Astrocyte (in vitro differentiated cells and primary cell): ENCODE measurements at regions not wholly inside any gene's neighbourhood (a gene's known extent, or its start where the extent isn't known, plus 50 kb on each side); places are given as distances from the start of the nearest gene placed in this dataset.

ENCODE experiments used
- DNase-seq: peaks from one replicate; pipeline ENCODE4 v3.0.0-alpha.2; 2010; ENCODE audit warnings: low read depth
- FAIRE-seq: peaks from 2 replicates; lab custom pipeline; 2011; peaks lifted over from hg19 to GRCh38; lab: Jason Lieb, UNC
- H2AFZ ChIP-seq: 2 replicates; pipeline ENCODE4 v1.6.0; 2012; ENCODE audit warnings: low read depth, low read length, inconsistent platforms
- H3K27ac ChIP-seq: 2 replicates; pipeline ENCODE4 v1.5.1; 2011; ENCODE audit warnings: low read depth, low read length, inconsistent platforms
- H3K27me3 ChIP-seq: 2 replicates; pipeline ENCODE4 v1.6.0; 2011; ENCODE audit warnings: low read length, inconsistent platforms; ENCODE audit not compliant: insufficient read depth
- H3K36me3 ChIP-seq: 2 replicates; pipeline ENCODE4 v1.5.1; 2011; ENCODE audit warnings: low read length, inconsistent platforms; ENCODE audit not compliant: insufficient read depth
- H3K4me1 ChIP-seq: 2 replicates; pipeline ENCODE4 v1.5.1; 2011; ENCODE audit warnings: low read length, inconsistent platforms; ENCODE audit not compliant: insufficient read depth
- H3K4me2 ChIP-seq: 2 replicates; pipeline ENCODE4 v1.6.0; 2012; ENCODE audit warnings: low read length, inconsistent platforms
- H3K4me3 ChIP-seq: 2 replicates; pipeline ENCODE4 v1.5.1; 2011; ENCODE audit warnings: low read depth, mild to moderate bottlenecking, low read length, inconsistent platforms; ENCODE audit not compliant: insufficient read depth
- H3K79me2 ChIP-seq: 2 replicates; pipeline ENCODE4 v1.6.0; 2012; ENCODE audit warnings: mild to moderate bottlenecking, low read length, inconsistent platforms; ENCODE audit not compliant: insufficient read depth
- H3K9ac ChIP-seq: 2 replicates; pipeline ENCODE4 v1.6.0; 2012; ENCODE audit warnings: mild to moderate bottlenecking, low read length, inconsistent platforms
- H3K9me3 ChIP-seq: 2 replicates; pipeline ENCODE4 v1.5.1; 2012; ENCODE audit warnings: low read depth, mild to moderate bottlenecking, low read length, inconsistent platforms; ENCODE audit not compliant: insufficient read depth
- H4K20me1 ChIP-seq: 2 replicates; pipeline ENCODE4 v1.6.0; 2012; ENCODE audit warnings: low read length, inconsistent platforms; ENCODE audit not compliant: insufficient read depth
- H3K27ac Mint-ChIP-seq: one replicate; pipeline ENCODE4 v1.8.0; 2021; ENCODE audit warnings: mild to moderate bottlenecking, mixed read lengths; ENCODE audit not compliant: unreplicated experiment
- H3K27me3 Mint-ChIP-seq: one replicate; pipeline ENCODE4 v1.8.0; 2021; ENCODE audit warnings: low read depth, mixed read lengths; ENCODE audit not compliant: unreplicated experiment
- H3K36me3 Mint-ChIP-seq: one replicate; pipeline ENCODE4 v1.8.0; 2021; ENCODE audit warnings: low read depth, mixed read lengths; ENCODE audit not compliant: unreplicated experiment
- H3K4me1 Mint-ChIP-seq: one replicate; pipeline ENCODE4 v1.8.0; 2021; ENCODE audit warnings: low read depth, mixed read lengths; ENCODE audit not compliant: unreplicated experiment
- H3K4me3 Mint-ChIP-seq: one replicate; pipeline ENCODE4 v1.8.0; 2021; ENCODE audit warnings: mild to moderate bottlenecking, moderate library complexity, mixed read lengths; ENCODE audit not compliant: unreplicated experiment
- H3K9me3 Mint-ChIP-seq: one replicate; pipeline ENCODE4 v1.8.0; 2021; ENCODE audit warnings: mild to moderate bottlenecking, mixed read lengths; ENCODE audit not compliant: unreplicated experiment
- EZH2 ChIP-seq: IDR thresholded peaks from 2 replicates; pipeline ENCODE4 v1.6.1; 2012; ENCODE audit warnings: mild to moderate bottlenecking, low read length, inconsistent platforms; ENCODE audit not compliant: insufficient read depth
- TF ChIP-seq, protein P1 (sequence below): IDR thresholded peaks from 2 replicates; pipeline ENCODE4 v1.5.1; 2011; ENCODE audit warnings: low read depth, mild to moderate bottlenecking, inconsistent platforms, low read length, moderate library complexity; ENCODE audit not compliant: insufficient read depth

DNA sequence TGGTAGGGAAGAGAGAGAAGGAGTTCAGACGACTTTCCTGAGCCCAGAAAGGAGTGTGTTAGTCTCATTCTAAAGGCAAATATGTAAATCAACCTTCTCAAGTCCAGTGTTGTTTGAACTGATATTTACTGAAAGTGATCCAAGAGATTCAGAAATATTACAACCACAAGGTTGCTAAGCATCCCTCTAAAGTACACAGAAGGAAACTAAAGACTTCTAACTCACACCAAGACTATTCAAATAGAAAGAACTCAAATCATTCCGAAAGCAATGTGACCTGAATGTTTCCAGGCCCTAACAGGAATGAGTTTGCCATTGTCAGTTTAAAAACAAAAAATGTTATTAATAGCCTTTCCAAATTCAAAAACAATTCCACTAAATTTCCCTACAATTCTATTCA is 56.9 kb upstream of the VGLL3 start:
- H2AFZ ChIP-seq: no peak overlapping the region
- no peaks in the 10 kb centered on the region for H3K9me3 ChIP-seq
- TF ChIP-seq, protein P1, sequence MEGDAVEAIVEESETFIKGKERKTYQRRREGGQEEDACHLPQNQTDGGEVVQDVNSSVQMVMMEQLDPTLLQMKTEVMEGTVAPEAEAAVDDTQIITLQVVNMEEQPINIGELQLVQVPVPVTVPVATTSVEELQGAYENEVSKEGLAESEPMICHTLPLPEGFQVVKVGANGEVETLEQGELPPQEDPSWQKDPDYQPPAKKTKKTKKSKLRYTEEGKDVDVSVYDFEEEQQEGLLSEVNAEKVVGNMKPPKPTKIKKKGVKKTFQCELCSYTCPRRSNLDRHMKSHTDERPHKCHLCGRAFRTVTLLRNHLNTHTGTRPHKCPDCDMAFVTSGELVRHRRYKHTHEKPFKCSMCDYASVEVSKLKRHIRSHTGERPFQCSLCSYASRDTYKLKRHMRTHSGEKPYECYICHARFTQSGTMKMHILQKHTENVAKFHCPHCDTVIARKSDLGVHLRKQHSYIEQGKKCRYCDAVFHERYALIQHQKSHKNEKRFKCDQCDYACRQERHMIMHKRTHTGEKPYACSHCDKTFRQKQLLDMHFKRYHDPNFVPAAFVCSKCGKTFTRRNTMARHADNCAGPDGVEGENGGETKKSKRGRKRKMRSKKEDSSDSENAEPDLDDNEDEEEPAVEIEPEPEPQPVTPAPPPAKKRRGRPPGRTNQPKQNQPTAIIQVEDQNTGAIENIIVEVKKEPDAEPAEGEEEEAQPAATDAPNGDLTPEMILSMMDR: no peak
- no peak for TF ChIP-seq EZH2
- no peaks in the 10 kb centered on the region for H3K36me3 ChIP-seq
- H3K4me3 ChIP-seq: no peak overlapping the region
- H3K4me2 ChIP-seq: no peak overlapping the region
- no peak overlapping the region for H3K27ac ChIP-seq
- Mint-ChIP-seq H3K36me3 (no peaks in the 10 kb centered on the region), H3K4me1 (no peaks in the 10 kb centered on the region), H3K27me3 (no peaks in the 10 kb centered on the region), H3K4me3 (no peak overlapping the region), H3K27ac (no peak overlapping the region), H3K9me3 (peaks cover 4% of the 10 kb centered on the region)
- H3K9ac ChIP-seq: no peak overlapping the region
- DNase-seq (no peak), FAIRE-seq (no peak)
- no peaks in the 10 kb centered on the region for H4K20me1 ChIP-seq
- no peaks in the 10 kb centered on the region for H3K27me3 ChIP-seq
- H3K79me2 ChIP-seq: no peaks in the 10 kb centered on the region
- H3K4me1 ChIP-seq: no peaks in the 10 kb centered on the region

DNA sequence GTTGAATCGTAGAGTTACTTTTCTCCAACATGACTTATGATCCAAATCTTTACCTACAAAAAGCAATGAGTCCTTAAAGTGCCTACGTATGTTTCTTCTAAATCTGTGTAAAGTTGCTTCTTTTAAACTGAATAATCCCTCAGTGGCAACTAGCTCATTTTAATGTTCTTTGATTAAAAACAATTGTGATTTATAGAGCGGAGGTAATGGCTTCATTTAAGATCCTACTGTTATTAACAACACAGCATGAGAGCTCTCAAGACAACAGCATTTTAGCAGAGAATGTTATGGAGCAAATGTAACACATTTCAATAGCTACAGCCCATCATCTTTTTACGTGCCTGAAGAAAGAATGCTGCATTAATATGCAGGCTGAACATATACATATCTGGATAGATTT is 55.3 kb upstream of the VGLL3 start:
- H3K4me3 Mint-ChIP-seq: no peak overlapping the region
- Histone ChIP-seq H3K27ac (no peak overlapping the region), H3K79me2 (no peaks in the 10 kb centered on the region), H2AFZ (no peak overlapping the region), H3K9ac (no peak overlapping the region), H3K4me1 (no peaks in the 10 kb centered on the region), H3K4me2 (no peak overlapping the region), H3K4me3 (no peak overlapping the region), H4K20me1 (no peaks in the 10 kb centered on the region), H3K9me3 (no peaks in the 10 kb centered on the region), H3K36me3 (no peaks in the 10 kb centered on the region), H3K27me3 (no peaks in the 10 kb centered on the region)
- no peaks in the 10 kb centered on the region for H3K27me3 Mint-ChIP-seq
- TF ChIP-seq, protein P1: no peak
- TF ChIP-seq EZH2: no peak
- H3K27ac Mint-ChIP-seq: no peak overlapping the region
- DNase-seq (no peak), FAIRE-seq (no peak)
- no peaks in the 10 kb centered on the region for H3K36me3 Mint-ChIP-seq
- H3K4me1 Mint-ChIP-seq: no peaks in the 10 kb centered on the region
- H3K9me3 Mint-ChIP-seq: no peaks in the 10 kb centered on the region

- H4K20me1 ChIP-seq: no peaks in the 10 kb centered on the region
- no peak overlapping the region for H3K4me3 ChIP-seq
- TF ChIP-seq, protein P1: no peak
- TF ChIP-seq EZH2: no peak
- no peak for FAIRE-seq
- Mint-ChIP-seq H3K4me1 (no peaks in the 10 kb centered on the region), H3K9me3 (no peaks in the 10 kb centered on the region), H3K27me3 (no peaks in the 10 kb centered on the region), H3K36me3 (no peaks in the 10 kb centered on the region), H3K27ac (no peak overlapping the region), H3K4me3 (no peak overlapping the region)
- no peaks in the 10 kb centered on the region for H3K27me3 ChIP-seq
- no peaks in the 10 kb centered on the region for H3K36me3 ChIP-seq
- no peak overlapping the region for H3K27ac ChIP-seq
- H3K9me3 ChIP-seq: no peaks in the 10 kb centered on the region
- no peak overlapping the region for H3K4me2 ChIP-seq
- H2AFZ ChIP-seq: no peak overlapping the region
- DNase-seq: no peak
- H3K9ac ChIP-seq: no peak overlapping the region
- no peaks in the 10 kb centered on the region for H3K4me1 ChIP-seq
- H3K79me2 ChIP-seq: no peaks in the 10 kb centered on the region
Measured at GRCh38 chr3:87045473-87045872, 54.5 kb upstream of the VGLL3 start.
